Skin of body (tissue), 1 donor: ENCODE measurements at regions not wholly inside any gene's neighbourhood (a gene's known extent, or its start where the extent isn't known, plus 50 kb on each side); places are given as distances from the start of the nearest gene placed in this dataset.

Source experiments
- DNase-seq: peaks from one replicate; lab custom pipeline; 2025; lab: John Stamatoyannopoulos, UW

DNA sequence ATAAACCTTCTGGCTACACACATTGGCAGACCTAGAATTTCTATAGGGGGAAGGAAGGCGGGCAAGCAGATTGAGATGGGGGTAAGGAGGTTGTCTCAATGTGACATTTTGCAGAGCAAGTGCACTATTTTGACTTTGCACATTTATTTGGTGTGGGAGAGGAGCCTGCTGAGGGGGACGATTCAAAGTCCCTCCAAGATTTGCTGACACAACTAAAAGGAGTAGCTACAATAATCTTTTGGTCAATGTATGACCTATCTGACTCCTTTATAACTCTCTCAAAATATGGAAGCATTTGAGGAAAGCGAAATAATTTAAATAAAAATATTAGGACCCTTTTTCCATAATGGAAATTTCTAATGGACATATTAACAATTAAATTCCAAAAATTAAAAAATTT is 274.9 kb upstream of the PPARGC1A start:
- DNase-seq: no peak

DNA sequence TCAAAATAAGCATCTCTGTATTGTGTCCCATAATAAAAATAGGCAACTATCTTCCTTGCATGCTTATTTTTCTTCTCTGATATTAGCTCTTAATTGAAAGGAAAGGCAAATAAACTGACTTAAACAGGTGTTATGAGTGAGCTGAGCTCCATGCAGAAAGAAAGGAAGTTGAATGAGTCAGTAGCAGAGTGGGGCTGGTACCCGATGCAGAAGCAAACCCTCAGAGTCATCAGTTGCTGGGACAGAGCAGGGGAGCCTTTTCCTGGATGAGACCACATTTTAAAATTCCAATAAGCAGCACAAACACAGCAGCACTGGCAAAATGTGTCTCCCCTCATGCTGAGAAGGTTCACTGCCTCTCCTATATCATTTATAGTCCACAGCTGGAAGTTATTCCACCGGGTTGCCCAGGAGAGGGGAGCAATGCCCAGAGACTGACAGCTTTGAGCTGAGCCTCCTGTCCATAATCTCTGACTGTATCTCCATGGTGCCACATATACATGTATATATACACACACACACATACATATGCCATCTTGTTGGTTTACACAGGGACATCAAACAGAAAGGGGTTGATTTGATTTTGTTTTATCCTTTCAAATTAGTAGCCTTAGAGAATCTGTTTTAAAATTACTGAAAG is 274.3 kb upstream of the PPARGC1A start:
- no peak for DNase-seq

DNA sequence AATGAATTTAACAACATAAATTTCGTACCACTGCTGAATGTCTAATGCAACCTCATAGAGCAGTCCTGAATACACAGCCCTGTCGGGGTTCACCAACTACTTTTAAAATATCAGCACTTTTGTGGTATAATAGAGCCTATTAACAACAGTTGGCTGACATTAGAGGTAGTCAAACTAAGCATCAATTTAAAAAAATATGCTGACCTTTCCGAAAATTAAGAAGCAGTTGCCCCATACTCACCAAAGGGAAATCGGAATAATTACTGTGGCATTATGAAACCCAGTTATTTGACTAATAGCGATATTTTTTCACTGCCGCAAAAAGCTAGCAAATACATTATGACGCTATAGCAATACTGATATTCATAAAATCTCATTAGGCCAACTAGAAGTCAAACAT is 273.5 kb upstream of the PPARGC1A start:
- no peak for DNase-seq

DNA sequence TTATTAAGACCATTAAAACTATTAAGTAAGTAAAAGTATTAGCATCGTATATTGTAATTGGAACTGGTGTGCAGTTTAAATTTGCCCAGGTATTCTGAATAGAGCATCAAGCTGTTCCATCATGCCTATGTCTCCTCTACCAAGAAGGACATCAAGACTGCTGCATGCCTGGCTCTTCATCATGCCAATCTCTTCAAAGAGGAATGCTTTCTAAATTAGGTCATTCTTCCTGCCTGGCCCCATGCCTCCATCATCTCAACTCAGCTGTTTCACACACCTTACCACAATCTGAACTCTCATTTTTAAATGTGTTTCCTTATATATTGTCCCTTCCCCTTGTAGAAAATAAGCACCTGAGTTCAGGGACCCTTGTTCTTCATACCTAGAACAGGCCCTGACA is 270.5 kb upstream of the PPARGC1A start:
- DNase-seq: no peak

DNA sequence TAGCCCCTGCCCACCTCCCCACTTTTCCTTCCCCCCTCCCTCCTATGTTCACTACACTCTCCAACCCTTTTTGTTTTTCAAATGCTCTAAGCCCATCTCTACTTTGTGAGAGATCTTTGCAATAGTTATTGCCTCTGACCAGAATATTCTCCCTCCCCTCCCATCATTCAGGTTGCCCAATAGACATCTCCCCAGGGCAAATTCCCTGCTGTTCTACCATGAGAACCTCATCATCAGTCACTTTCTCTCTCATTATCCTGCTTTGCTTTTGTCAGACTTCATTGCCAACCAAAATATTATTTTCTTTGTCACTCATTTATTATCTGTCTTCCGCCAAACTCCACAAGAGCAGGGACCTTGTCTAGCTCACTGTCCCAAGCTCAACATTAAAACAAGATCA is 268.2 kb upstream of the PPARGC1A start:
- DNase-seq: no peak

- DNase-seq: no peak
Measured at GRCh38 chr4:24150034-24150433, 260.2 kb upstream of the PPARGC1A start.

- no peak for DNase-seq
Measured at GRCh38 chr4:24146127-24146526, 256.3 kb upstream of the PPARGC1A start.

- no peak for DNase-seq
Measured at GRCh38 chr4:24145591-24145990, 255.7 kb upstream of the PPARGC1A start.

GRCh38 chr4:24144381-24144780 is 254.5 kb upstream of the PPARGC1A start:
- DNase-seq: no peak

DNA sequence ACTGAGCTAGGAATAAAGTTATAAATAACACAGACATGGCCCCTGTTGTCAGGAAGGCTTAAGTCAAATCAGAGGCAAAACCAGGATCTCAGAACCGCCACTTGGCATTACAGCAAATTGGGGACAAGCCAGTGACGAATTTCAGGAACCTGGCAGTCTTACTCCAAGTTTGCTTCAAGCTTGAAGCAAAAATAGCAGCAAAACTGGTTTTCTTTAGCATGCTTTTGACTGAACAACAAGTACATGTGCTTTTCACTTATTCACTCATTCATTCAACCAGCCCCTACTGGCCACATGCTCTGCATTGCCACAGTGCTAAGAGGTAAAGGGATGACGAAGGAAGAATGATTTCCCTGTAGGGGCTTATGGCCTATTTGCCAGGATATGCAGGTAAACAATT is 253.9 kb upstream of the PPARGC1A start:
- no peak for DNase-seq

GRCh38 chr4:24141836-24142235 is 252.0 kb upstream of the PPARGC1A start:
- DNase-seq: peak; percentile 51

- DNase-seq: peak; percentile 15
Measured at GRCh38 chr4:24140892-24141291, 251.0 kb upstream of the PPARGC1A start.

DNA sequence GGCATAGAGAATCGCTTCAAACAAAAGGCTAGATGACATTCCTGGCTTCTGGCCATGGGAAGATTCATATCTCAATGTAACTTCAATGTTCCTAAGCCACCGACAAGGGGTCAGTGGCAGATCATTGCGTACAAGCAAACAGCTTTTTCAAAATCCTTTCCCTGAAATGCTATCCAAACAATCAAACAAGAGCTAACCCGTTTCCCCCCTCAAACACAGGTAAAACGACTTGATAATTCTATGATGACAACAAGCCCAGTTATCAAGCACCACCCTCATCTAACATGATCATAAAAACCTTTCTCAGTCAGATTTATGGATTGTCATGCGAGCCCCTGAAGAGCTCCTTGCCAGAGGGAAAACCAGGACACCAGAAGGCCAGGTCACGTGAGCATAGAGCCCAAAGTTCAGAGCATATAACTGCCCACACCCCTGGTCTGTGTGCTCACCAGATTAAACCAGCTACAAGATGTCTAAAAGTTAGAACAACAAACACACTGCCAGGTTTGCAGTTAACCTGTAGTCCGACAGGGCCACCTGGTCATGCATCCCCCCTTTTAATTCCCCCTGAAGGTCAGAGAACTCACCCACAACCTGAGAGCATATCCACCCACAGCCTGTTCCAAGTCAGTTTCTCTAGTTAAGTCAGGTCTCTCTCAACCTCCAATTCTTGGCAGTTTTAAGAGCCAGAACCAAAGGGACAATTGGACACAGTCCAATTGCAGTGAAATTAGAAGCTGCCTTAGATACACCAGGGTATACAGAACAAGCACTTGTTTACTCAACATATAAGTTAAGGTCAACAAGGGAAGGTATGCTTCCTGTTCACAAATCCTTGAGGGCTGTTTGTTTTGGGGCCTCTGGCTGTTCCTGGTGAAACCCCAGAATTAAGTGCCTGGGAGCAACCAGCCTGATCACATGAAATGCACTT is 248.1 kb upstream of the PPARGC1A start:
- DNase-seq: no peak

- DNase-seq: no peak
Measured at GRCh38 chr4:24131954-24132673, 242.3 kb upstream of the PPARGC1A start.

- no peak for DNase-seq
Measured at GRCh38 chr4:24130637-24131036, 240.8 kb upstream of the PPARGC1A start.

DNA sequence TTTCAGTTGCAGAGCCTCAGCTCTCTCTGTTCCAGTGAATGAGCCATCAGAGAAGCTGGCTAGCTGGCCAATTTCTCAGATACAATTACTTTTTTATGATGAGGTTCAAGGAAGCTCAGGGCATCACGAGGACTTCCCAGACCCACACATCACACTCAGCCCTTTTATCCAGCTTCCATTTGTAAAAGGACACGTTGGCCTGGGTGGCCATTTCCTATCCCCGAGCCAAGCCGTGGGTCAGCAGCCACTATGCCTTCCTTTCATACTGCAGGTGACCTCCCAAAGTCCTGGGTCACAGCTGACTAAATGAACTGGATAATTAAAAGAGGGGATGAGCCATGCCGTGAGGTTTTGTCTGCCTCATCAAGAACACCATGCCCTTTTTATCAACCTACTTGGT is 236.9 kb upstream of the PPARGC1A start:
- no peak for DNase-seq

DNA sequence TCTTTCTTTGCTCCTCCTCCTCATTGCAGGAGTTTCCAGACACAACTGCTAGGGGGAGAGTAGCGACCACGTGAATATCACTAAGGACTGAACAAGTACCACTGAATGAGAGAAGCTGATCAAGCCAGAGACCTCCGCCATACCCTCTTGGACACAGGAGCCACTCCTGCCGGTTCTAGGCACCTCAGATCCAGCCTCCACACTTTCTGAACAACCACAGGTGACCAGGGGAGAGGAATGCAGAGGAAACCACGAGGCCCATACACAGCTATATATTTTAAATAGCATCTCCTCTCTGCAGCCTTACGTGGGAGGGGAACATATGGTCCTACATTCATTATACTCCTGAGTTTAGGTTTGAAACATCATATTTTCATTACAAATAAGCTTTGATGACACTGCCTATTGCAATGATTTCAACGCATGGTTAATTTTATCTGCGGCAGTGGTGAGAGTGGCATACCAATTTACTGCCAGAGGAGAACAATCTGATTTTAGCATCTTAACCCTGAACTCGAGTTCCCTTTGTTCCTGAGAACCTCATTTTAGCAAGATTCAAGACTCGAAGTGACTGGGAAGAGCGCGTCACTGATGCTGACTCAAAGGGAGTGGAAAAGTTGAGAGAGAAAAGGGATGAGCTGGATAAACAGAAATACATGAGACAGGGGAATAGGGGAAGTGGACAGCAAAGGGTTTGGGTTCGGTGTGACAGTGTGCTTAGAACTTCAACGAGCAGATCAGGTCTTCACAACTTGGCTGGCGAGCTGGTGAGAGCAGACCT is 231.7 kb upstream of the PPARGC1A start:
- DNase-seq: no peak

- no peak for DNase-seq
Measured at GRCh38 chr4:24117975-24118374, 228.1 kb upstream of the PPARGC1A start.

DNA sequence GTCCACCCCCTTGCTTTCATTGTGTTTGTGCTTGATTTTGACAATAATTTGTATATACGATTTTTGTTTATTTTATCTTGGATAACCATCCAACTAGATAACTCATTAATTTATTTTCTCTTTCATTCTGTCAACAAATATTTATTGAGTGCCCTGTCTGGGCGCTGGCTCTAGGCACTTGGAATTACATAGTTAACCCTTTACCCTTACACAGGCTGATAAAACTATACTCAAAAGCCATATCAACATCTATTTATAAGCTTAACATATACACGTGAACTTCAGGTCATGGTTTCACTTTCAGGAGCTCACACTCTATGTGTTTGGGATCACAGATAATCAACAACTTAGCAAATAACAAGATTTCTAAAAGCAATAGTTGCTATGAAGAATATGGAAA is 226.3 kb upstream of the PPARGC1A start:
- DNase-seq: no peak

- no peak for DNase-seq
Measured at GRCh38 chr4:24114919-24115500, 225.2 kb upstream of the PPARGC1A start.

DNA sequence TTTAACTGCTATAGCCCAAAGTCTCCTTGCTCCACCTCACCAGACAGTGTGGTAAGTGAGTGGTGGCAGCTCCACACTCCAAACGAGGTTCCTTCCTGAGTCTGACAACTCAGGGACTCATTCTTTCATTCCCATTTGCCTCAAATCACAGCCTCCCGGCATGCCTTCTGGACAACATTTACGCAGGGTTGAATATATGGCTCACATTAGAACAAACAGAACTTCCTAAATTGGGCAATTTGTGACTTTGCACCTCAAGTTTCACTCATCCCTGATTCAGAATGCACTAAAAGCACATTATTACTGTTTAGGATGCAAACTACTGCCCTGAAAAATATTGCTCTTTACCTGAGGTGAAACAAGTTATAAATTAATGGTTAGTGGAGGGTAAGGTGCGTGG is 224.6 kb upstream of the PPARGC1A start:
- DNase-seq: no peak
